ENCODE measurements at regions not wholly inside any gene's neighbourhood (a gene's known extent, or its start where the extent isn't known, plus 50 kb on each side); places are given as distances from the start of the nearest gene placed in this dataset.

GRCh38 chr12:92304371-92305055 lies 158.9 kb upstream of the BTG1 start:
- DNase-seq (ENCODE audit: low spot score), result no peak

GRCh38 chr12:92302041-92302829 lies 156.6 kb upstream of the BTG1 start:
- no peak for DNase-seq (ENCODE audit: low spot score)

- DNase-seq (ENCODE audit: low spot score), result no peak
These were observed 155.7 kb upstream of the BTG1 start for GRCh38 chr12:92301356-92301755.

- peak; percentile 28 for DNase-seq (ENCODE audit: low spot score)
These were observed 155.1 kb upstream of the BTG1 start for GRCh38 chr12:92300777-92301176.

- no peak for DNase-seq (ENCODE audit: low spot score)
These were observed 154.1 kb upstream of the BTG1 start for GRCh38 chr12:92299744-92300143.

GRCh38 chr12:92299344-92299743 lies 153.7 kb upstream of the BTG1 start:
- no peak for DNase-seq (ENCODE audit: low spot score)

DNA sequence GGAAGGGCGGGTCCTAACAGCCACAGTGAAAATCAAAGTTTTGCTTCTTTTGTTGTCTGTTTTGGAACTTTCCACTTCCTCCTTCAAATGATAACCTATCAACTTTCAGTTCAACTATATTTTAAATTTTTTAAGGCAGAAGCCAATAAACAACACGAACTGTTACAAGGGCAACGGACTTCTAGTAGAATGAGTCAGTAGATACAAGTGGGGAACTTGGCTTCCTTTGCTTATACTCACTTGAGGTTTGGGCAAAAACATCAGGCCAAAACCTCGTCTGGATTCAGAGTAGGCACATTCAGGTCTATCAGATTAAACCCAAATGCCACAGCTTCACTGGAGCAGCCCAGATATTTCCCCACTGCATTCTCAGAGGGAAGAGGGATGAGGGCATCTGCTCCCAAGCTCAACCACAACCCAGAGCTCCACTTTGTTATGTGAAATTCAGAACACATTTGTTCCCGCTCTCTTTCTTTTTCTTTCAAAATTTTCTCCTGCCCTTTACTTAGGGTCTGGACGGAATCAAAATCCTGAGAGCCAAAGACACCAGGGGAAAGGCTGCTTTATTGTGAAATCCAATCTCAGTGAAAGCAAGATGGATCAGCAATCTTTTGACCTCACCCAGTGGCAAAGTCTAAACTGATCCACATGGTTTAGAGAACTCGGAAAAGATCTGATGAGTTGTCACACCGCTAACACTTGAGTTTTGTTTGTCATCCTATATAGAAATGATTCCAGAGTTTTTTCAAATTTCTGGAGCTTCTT lies 152.5 kb upstream of the BTG1 start:
- DNase-seq (ENCODE audit: low spot score), result no peak

GRCh38 chr12:92297405-92297804 lies 151.8 kb upstream of the BTG1 start:
- DNase-seq (ENCODE audit: low spot score), result no peak

DNA sequence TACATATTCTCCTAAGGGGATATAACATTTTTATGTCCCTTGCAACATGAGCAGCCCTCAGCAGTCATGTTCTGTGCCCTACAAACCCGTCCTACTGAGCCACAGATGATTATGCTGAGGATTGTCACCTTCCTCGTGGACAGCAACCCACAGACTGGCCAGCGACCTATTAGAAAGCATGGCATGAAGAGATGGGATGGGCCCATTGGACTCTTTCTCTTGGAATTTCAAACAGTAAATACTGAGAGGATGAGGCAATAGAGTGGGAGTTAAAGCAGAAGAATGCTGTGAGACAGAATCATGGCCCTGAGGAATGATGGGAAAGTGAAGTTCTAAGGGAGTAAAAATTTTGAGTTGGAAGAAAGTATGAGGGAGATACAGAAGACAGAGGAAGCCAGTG lies 149.9 kb upstream of the BTG1 start:
- DNase-seq (ENCODE audit: low spot score), result no peak

DNA sequence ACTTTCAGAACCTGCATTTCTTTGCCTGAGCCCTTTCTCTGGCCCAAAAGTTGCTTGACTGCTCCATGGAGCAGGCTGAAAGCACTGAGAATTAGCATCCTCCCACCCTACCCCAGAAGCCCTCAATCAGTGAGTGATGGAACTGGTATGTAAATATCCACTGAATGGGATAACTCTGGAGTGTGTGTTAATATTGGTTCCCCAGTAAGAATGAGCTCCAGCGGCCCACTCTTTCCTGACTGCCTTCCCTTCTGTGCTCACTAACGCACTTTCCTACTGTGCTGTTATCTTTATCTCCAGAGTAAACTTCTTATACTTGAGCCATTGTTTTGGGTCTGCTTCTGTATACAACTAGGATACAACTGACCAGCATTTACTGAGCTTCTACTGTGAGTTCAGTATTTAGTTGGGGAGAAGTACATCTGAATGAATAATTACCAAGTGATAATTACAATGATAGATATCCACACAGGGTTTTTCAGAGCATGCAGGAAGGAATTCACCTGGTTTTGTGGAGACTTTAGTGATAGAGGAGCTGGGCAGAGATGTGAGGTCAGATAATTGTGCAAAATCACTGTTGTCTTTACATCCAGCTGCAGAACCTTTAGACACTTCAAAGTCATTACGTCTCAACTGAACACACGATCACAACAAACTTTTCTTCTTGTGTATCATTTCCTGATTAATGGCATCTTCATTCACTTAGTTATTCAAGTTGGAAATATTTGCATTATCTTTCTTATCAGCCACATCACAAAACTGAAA lies 149.2 kb upstream of the BTG1 start:
- DNase-seq (ENCODE audit: low spot score), result no peak

GRCh38 chr12:92292016-92292415 lies 146.4 kb upstream of the BTG1 start:
- no peak for DNase-seq (ENCODE audit: low spot score)

- no peak for DNase-seq (ENCODE audit: low spot score)
These were observed 145.2 kb upstream of the BTG1 start for GRCh38 chr12:92290886-92291285.

DNA sequence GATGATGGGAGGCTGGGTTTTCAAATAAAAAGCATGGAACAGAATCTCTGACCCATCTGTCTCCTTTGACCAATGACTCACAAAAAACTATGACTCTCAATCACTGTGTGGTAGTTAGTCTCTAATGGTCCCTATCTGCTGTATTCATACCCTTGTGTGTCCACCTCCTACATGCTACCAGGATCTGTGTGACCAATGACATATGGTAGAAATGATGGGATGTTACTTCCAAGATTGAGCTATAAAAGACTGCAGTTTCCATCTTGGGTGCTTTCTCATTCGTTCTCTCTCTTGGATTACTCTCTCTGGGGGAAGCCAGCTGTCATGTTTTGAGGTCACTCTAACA lies 144.7 kb upstream of the BTG1 start:
- DNase-seq (ENCODE audit: low spot score), result peak; percentile 12

DNA sequence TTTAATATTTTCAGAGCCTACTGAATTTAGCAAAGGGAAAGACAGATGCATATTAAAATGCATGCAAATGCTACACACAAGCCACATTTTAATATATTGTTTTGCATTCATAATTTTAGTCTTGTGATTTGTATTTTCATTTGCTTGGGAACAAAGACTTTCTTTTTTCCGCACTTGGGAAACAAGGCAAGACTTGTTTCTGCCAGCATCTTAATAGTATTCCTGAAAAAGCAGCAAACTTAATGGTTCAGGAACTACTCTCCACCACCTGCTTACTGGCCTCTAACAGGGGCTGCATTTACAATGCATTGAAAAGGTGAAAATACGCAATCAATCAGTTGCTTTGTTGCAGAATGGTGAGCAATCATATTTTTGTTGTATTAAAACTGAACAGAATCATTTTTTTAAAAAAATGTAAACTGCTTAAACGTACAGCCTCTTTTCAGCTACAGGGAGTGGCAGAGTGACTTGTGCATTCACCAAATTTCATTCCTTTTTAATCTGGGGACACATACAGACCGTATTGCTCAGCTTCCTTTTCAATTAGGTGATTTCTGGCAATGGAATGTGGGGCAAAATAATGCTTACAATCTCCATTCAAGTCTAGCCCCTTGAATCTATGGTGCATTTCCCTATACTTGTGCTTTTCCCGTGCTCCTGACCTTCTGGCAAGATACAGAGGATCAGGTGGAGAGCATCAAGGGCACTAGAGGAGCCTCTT lies 144.1 kb upstream of the BTG1 start:
- DNase-seq (ENCODE audit: low spot score), result peak; percentile 39

DNA sequence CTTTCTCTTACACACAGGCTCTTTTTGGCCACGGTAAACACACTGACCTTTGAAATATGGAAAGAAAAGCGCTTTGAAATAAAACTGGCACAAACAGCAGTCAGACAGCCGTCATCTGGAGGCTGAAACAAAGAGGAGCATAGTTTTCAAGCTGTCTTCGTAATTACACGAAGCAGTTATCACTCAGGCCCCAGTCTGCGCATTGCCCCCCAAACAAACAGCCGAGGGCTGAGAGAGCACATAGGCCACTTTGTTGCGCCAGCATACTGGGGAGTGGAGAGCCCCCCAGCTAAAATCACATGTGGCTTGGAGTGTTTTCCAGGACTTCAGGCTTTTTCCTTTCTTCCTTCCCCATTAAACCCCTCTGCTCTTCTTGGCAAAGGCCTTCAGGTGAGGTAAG lies 142.9 kb upstream of the BTG1 start:
- DNase-seq (ENCODE audit: low spot score), result peak; percentile 85

DNA sequence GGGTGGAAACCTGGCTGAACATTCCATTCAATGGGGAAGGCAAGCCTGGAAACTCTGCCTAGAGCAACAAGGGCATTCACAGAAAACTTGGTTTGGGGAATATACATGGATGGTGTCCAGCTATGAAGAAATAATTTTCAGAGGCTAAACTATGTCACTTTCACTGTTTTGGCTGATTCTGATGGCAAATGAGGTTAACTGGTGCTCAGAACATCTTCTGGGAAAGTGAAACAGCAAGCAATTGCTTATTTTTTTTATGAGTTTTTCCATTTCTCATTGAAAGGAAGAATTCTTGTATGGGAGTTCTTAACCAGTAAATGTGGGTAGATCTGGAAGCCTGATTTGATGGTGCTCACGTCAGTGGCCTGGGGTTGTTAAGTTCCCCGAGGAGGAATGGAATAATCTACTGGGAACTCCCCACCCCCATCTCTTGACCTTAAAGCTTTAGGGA lies 132.8 kb upstream of the BTG1 start:
- DNase-seq (ENCODE audit: low spot score), result no peak

DNA sequence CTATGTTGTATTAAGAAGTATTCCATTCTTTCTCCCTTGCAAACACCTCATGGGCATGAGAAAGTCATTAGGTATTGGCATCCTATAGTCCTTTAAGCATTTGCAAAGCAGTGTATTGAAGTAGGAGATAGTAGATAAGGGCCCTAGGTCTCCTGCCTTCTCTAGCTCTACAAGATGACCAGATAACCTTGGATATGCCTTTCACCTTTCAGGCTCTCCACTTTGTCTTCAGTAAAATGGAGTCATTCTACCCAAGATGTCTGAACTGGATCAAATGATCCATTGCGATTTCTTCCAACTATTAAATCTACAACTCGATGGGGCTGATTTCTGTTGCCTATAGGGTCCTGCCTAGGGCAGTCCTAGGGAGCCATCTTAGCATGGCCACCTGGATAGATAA lies 132.1 kb upstream of the BTG1 start:
- no peak for DNase-seq (ENCODE audit: low spot score)

- DNase-seq (ENCODE audit: low spot score), result no peak
These were observed 130.6 kb upstream of the BTG1 start for GRCh38 chr12:92276276-92276675.

GRCh38 chr12:92275443-92276154 lies 130.0 kb upstream of the BTG1 start:
- DNase-seq (ENCODE audit: low spot score), result no peak

DNA sequence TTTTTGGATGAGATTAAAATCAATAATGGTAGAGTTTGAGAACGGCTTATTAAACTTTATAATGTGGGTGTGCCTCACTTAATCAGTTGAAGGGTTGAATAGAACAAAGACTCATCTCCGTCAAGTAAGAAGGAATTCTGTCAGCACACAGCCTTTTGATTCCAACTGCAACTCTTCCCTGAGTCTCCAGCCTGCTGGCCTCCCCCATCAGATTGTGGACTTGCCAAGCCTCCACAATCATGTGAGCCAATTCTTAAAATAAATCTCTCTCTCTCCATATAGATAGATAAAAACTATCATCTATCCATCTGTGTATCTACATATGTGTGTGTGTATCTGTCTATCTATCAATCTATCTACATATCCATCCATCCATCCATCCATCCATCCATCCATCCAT lies 127.4 kb upstream of the BTG1 start:
- DNase-seq (ENCODE audit: low spot score), result no peak
